ENCODE measurements at regions not wholly inside any gene's neighbourhood (a gene's known extent, or its start where the extent isn't known, plus 50 kb on each side); places are given as distances from the start of the nearest gene placed in this dataset.

GRCh38 chr1:221149555-221150075 lies 270.4 kb downstream of the HLX start:
- no peaks in the 10 kb centered on the region for H4K20me1 ChIP-seq (ENCODE audit: control insufficient read depth, insufficient read depth, low read length, poor library complexity, severe bottlenecking)
- no peaks in the 10 kb centered on the region for H3K36me3 ChIP-seq (replicated peaks in 1 of 2; ENCODE audit: control extremely low read depth in 1 of 2, control insufficient read depth in 1 of 2, extremely low read depth in 1 of 2, insufficient read depth in 2 of 2, low read length in 1 of 2)
- ATAC-seq (ENCODE audit: low read depth), result no peak
- no CpG with 5 or more reads among the region's 1 CpG for WGBS (ENCODE audit: insufficient coverage)
- no peaks in the 10 kb centered on the region for H3K79me2 ChIP-seq (ENCODE audit: control insufficient read depth, insufficient read depth, low read length)
- Mint-ChIP-seq H3K27me3 (peaks cover 8% of the 10 kb centered on the region), H3K4me1 (no peaks in the 10 kb centered on the region), H3K9me3 (ENCODE audit: insufficient read depth) (peaks cover 2% of the 10 kb centered on the region), H3K4me3 (no peak overlapping the region), H3K27ac (no peak overlapping the region)
- H3K27me3 ChIP-seq (replicated peaks in 1 of 4; ENCODE audit: control extremely low read depth in 1 of 4, control insufficient read depth in 3 of 4, insufficient read depth in 4 of 4, low read length in 3 of 4), result no peaks in the 10 kb centered on the region
- H3K27ac ChIP-seq (ENCODE audit: low read length in 2 of 2), result no peak overlapping the region
- no peak for DNase-seq
- no peak overlapping the region for H3K4me3 ChIP-seq (ENCODE audit: control extremely low read depth in 1 of 5, extremely low read depth in 1 of 5, insufficient read depth in 1 of 5, low read depth in 2 of 5, low read length in 4 of 5)
- H2AFZ ChIP-seq (ENCODE audit: insufficient read depth, low read depth, low read length, poor library complexity, severe bottlenecking), result no peak overlapping the region
- TF ChIP-seq CTCF (IDR thresholded peaks at IDR 0.05) (no peak), EZH2 (IDR thresholded peaks at IDR 0.05; ENCODE audit: borderline replicate concordance, insufficient read depth, low read depth, low read length, poor library complexity, severe bottlenecking) (no peak)
- no peaks in the 10 kb centered on the region for H3K9me3 ChIP-seq (ENCODE audit: control extremely low read depth in 1 of 3, control insufficient read depth in 2 of 3, insufficient read depth in 1 of 3, low read length in 2 of 3)
- intact Hi-C loops (cut with micrococcal nuclease), result no loop called here
- POLR2A ChIA-PET, result no interaction called here
- no peak overlapping the region for H3K9ac ChIP-seq (ENCODE audit: low read length)
- no peak overlapping the region for H3K4me2 ChIP-seq (replicated peaks; ENCODE audit: low read depth, low read length, poor library complexity, severe bottlenecking)
- H3K4me1 ChIP-seq (ENCODE audit: control insufficient read depth in 2 of 2, insufficient read depth in 2 of 2, low read length in 2 of 2), result no peaks in the 10 kb centered on the region
- CTCF ChIA-PET, result no interaction called here

- H3K9me3 ChIP-seq (ENCODE audit: control extremely low read depth in 1 of 3, control insufficient read depth in 2 of 3, insufficient read depth in 1 of 3, low read length in 2 of 3), result no peaks in the 10 kb centered on the region
- ChIA-PET CTCF (no interaction called here), POLR2A (no interaction called here)
- intact Hi-C loops (cut with micrococcal nuclease), result no loop called here
- H3K4me1 ChIP-seq (ENCODE audit: control insufficient read depth in 2 of 2, insufficient read depth in 2 of 2, low read length in 2 of 2), result no peaks in the 10 kb centered on the region
- TF ChIP-seq CTCF (IDR thresholded peaks at IDR 0.05) (no peak), EZH2 (IDR thresholded peaks at IDR 0.05; ENCODE audit: borderline replicate concordance, insufficient read depth, low read depth, low read length, poor library complexity, severe bottlenecking) (no peak)
- H3K27me3 ChIP-seq (replicated peaks in 1 of 4; ENCODE audit: control extremely low read depth in 1 of 4, control insufficient read depth in 3 of 4, insufficient read depth in 4 of 4, low read length in 3 of 4), result no peaks in the 10 kb centered on the region
- no peak overlapping the region for H2AFZ ChIP-seq (ENCODE audit: insufficient read depth, low read depth, low read length, poor library complexity, severe bottlenecking)
- H3K4me3 ChIP-seq (ENCODE audit: control extremely low read depth in 1 of 5, extremely low read depth in 1 of 5, insufficient read depth in 1 of 5, low read depth in 2 of 5, low read length in 4 of 5), result no peak overlapping the region
- no peak for ATAC-seq (ENCODE audit: low read depth)
- H3K4me2 ChIP-seq (replicated peaks; ENCODE audit: low read depth, low read length, poor library complexity, severe bottlenecking), result no peak overlapping the region
- H3K9ac ChIP-seq (ENCODE audit: low read length), result no peak overlapping the region
- H3K79me2 ChIP-seq (ENCODE audit: control insufficient read depth, insufficient read depth, low read length), result no peaks in the 10 kb centered on the region
- H4K20me1 ChIP-seq (ENCODE audit: control insufficient read depth, insufficient read depth, low read length, poor library complexity, severe bottlenecking), result no peaks in the 10 kb centered on the region
- no peak overlapping the region for H3K4me3 Mint-ChIP-seq
- DNase-seq, result no peak
- peaks cover 6% of the 10 kb centered on the region for H3K27me3 Mint-ChIP-seq
- H3K4me1 Mint-ChIP-seq, result peaks cover 1% of the 10 kb centered on the region
- no peak overlapping the region for H3K27ac ChIP-seq (ENCODE audit: low read length in 2 of 2)
- no peak overlapping the region for H3K27ac Mint-ChIP-seq
- H3K36me3 ChIP-seq (replicated peaks in 1 of 2; ENCODE audit: control extremely low read depth in 1 of 2, control insufficient read depth in 1 of 2, extremely low read depth in 1 of 2, insufficient read depth in 2 of 2, low read length in 1 of 2), result no peaks in the 10 kb centered on the region
- H3K9me3 Mint-ChIP-seq (ENCODE audit: insufficient read depth), result peaks cover 2% of the 10 kb centered on the region
These were observed 271.8 kb downstream of the HLX start for GRCh38 chr1:221150996-221151395.

All from B cell (primary cell).